PC-3 (cell line): ENCODE measurements at regions not wholly inside any gene's neighbourhood (a gene's known extent, or its start where the extent isn't known, plus 50 kb on each side); places are given as distances from the start of the nearest gene placed in this dataset.

Experiments used
- ATAC-seq: fragments of 200-7000 bp; cut with Tn5 transposase; 2 replicates; pipeline ENCODE4 v1.9.1; 2020; ENCODE audit warnings: mild to moderate bottlenecking, moderate library complexity
- BruUV-seq: library from RNA; stranded (reverse); fragments of 400-500 nt; replicated peaks from 2 replicates; lab custom pipeline; 2021; lab: Mats Ljungman, UMichigan
- CTCF ChIA-PET: fragments of 300-600 bp; sonication (Branson Sonifier 250); formaldehyde crosslinking; loops from one replicate; lab custom pipeline; 2022; ENCODE audit warnings: antibody characterized with exemption; lab: Charles Lee
- POLR2A ChIA-PET: fragments of 300-600 bp; sonication (Branson Sonifier 250); formaldehyde crosslinking; loops from one replicate; lab custom pipeline; 2022; ENCODE audit warnings: antibody characterized with exemption; ENCODE audit not compliant: unreplicated experiment; lab: Charles Lee
- DNase-seq: peaks from one replicate; pipeline ENCODE4 v3.0.0-alpha.2; 2015
- H2AFZ ChIP-seq: fragments of 300-600 bp; sonication (generic); 2 replicates; pipeline ENCODE4 v1.6.0; 2016; ENCODE audit warnings: antibody characterized with exemption, low read length
- H3F3A ChIP-seq: fragments of 300-600 bp; sonication (generic); one replicate; pipeline ENCODE4 v1.6.0; 2017; ENCODE audit warnings: antibody characterized with exemption, low read length, control low read depth, mild to moderate bottlenecking; ENCODE audit not compliant: unreplicated experiment
- H3K27ac ChIP-seq: fragments of 300-600 bp; sonication (generic); 2 replicates; pipeline ENCODE4 v1.5.1; 2016; ENCODE audit warnings: mild to moderate bottlenecking, low read length
- H3K27me3 ChIP-seq: fragments of 300-600 bp; sonication (generic); 2 replicates; pipeline ENCODE4 v1.6.1; 2016; ENCODE audit warnings: low read length, mixed read lengths
- H3K36me3 ChIP-seq: fragments of 300-600 bp; sonication (generic); 2 replicates; pipeline ENCODE4 v1.6.1; 2016; ENCODE audit warnings: low read depth, mixed run types, low read length, mixed read lengths
- H3K4me1 ChIP-seq: fragments of 300-600 bp; sonication (generic); 2 replicates; pipeline ENCODE4 v1.5.1; 2016; ENCODE audit warnings: low read length; ENCODE audit not compliant: insufficient read depth
- H3K4me2 ChIP-seq: fragments of 300-600 bp; sonication (generic); 2 replicates; pipeline ENCODE4 v1.6.0; 2016; ENCODE audit warnings: low read length
- H3K4me3 ChIP-seq: fragments of 300-600 bp; sonication (generic); 2 replicates; pipeline ENCODE4 v1.5.1; 2016; ENCODE audit warnings: mild to moderate bottlenecking, low read length, mixed read lengths
- H3K79me2 ChIP-seq: fragments of 300-600 bp; sonication (generic); 2 replicates; pipeline ENCODE4 v1.6.1; 2017; ENCODE audit warnings: low read length, mixed read lengths
- H3K9ac ChIP-seq: fragments of 300-600 bp; sonication (generic); 2 replicates; pipeline ENCODE4 v1.6.0; 2016; ENCODE audit warnings: mild to moderate bottlenecking, low read length
- H3K9me2 ChIP-seq: fragments of 300-600 bp; sonication (generic); replicated peaks from 2 replicates; pipeline ENCODE4 v1.6.1; 2016; ENCODE audit warnings: mixed run types, low read length, mixed read lengths
- H3K9me3 ChIP-seq: fragments of 300-600 bp; sonication (generic); 2 replicates; pipeline ENCODE4 v1.6.1; 2016; ENCODE audit warnings: low read length, mixed read lengths
- H4K20me1 ChIP-seq: fragments of 300-600 bp; sonication (generic); 2 replicates; pipeline ENCODE4 v1.6.1; 2016; ENCODE audit warnings: low read length, mixed read lengths
- CTCF ChIP-seq: fragments of 300-600 bp; sonication (generic); conservative IDR thresholded peaks from 2 replicates; pipeline ENCODE4 v1.5.1; 2017; ENCODE audit warnings: antibody characterized with exemption, low read depth, mild to moderate bottlenecking, low read length
- EZH2 ChIP-seq: fragments of 300-600 bp; sonication (generic); IDR thresholded peaks from one replicate; pipeline ENCODE4 v1.6.1; 2017; ENCODE audit warnings: antibody characterized with exemption, mild to moderate bottlenecking, low read length; ENCODE audit not compliant: unreplicated experiment
- EZH2phosphoT487 ChIP-seq: fragments of 300-600 bp; sonication (generic); IDR thresholded peaks from 2 replicates; pipeline ENCODE4 v1.6.1; 2018; ENCODE audit warnings: mild to moderate bottlenecking, antibody characterized with exemption, low read length, borderline replicate concordance
- intact Hi-C: fragments of 100-400 bp; cut with micrococcal nuclease; formaldehyde crosslinking; loops from 2 replicates; pipeline ENCODE4 v1.9.0; 2023

- Histone ChIP-seq H3F3A (no peaks in the 10 kb centered on the region), H3K9me2 (no peaks in the 10 kb centered on the region), H3K27ac (no peak overlapping the region), H4K20me1 (no peaks in the 10 kb centered on the region), H3K9me3 (no peaks in the 10 kb centered on the region), H3K4me2 (no peak overlapping the region), H3K9ac (no peak overlapping the region), H3K27me3 (no peaks in the 10 kb centered on the region), H2AFZ (no peak overlapping the region), H3K36me3 (no peaks in the 10 kb centered on the region), H3K79me2 (no peaks in the 10 kb centered on the region), H3K4me3 (no peak overlapping the region), H3K4me1 (no peaks in the 10 kb centered on the region)
- peak; percentile 11 for DNase-seq
- no peak for TF ChIP-seq EZH2
- TF ChIP-seq EZH2phosphoT487 = no peak
- TF ChIP-seq CTCF = no peak
- ATAC-seq = no peak
- ChIA-PET CTCF (no interaction called here), POLR2A (no interaction called here)
- intact Hi-C loops = no loop called here
- no TSS peak for BruUV-seq
Measured at GRCh38 chr4:8777320-8778196, 94.1 kb downstream of the HMX1 start.

- TF ChIP-seq EZH2 (no peak), CTCF (no peak)
- no peaks in the 10 kb centered on the region for H3K36me3 ChIP-seq
Measured at GRCh38 chr4:8776366-8776765, 95.3 kb downstream of the HMX1 start.

GRCh38 chr4:8775751-8776355 lies 95.8 kb downstream of the HMX1 start:
- Histone ChIP-seq H3K27ac (no peak overlapping the region), H3K4me1 (no peaks in the 10 kb centered on the region), H3K27me3 (no peaks in the 10 kb centered on the region), H3K79me2 (no peaks in the 10 kb centered on the region), H3K9me2 (no peaks in the 10 kb centered on the region), H2AFZ (no peak overlapping the region), H3K9me3 (no peaks in the 10 kb centered on the region), H3K4me2 (no peak overlapping the region), H3K4me3 (no peak overlapping the region), H3K36me3 (no peaks in the 10 kb centered on the region), H3K9ac (no peak overlapping the region), H3F3A (no peaks in the 10 kb centered on the region), H4K20me1 (no peaks in the 10 kb centered on the region)
- intact Hi-C loops = no loop called here
- TF ChIP-seq CTCF (no peak), EZH2 (no peak), EZH2phosphoT487 (no peak)
- POLR2A ChIA-PET = no interaction called here
- DNase-seq (no peak), ATAC-seq (no peak)
- CTCF ChIA-PET = no interaction called here
- no TSS peak for BruUV-seq

More at GRCh38 chr4:8776366-8776765, 95.3 kb downstream of the HMX1 start:
- Histone ChIP-seq H2AFZ (no peak overlapping the region), H3K27ac (no peak overlapping the region), H3K4me3 (no peak overlapping the region), H3K9ac (no peak overlapping the region), H3K79me2 (no peaks in the 10 kb centered on the region), H3K4me1 (no peaks in the 10 kb centered on the region), H3K9me3 (no peaks in the 10 kb centered on the region), H3F3A (no peaks in the 10 kb centered on the region), H4K20me1 (no peaks in the 10 kb centered on the region), H3K27me3 (no peaks in the 10 kb centered on the region), H3K4me2 (no peak overlapping the region), H3K9me2 (no peaks in the 10 kb centered on the region)
- no peak for ATAC-seq
- ChIA-PET CTCF (no interaction called here), POLR2A (no interaction called here)
- no peak for DNase-seq
- intact Hi-C loops = no loop called here
- no TSS peak for BruUV-seq
